K562 (cell line): ENCODE measurements at regions not wholly inside any gene's neighbourhood (a gene's known extent, or its start where the extent isn't known, plus 50 kb on each side); places are given as distances from the start of the nearest gene placed in this dataset.

Experiments
- ATAC-seq: fragments of 200-7000 bp; cut with Tn5 transposase; 3 replicates; pipeline ENCODE4 v1.9.1; 2020; ENCODE audit warnings: moderate library complexity
- BruUV-seq: library from RNA; stranded (reverse); fragments of 400-500 nt; replicated peaks from 2 replicates; lab custom pipeline; 2021; lab: Mats Ljungman, UMichigan
- CTCF ChIA-PET: fragments of 300-600 bp; formaldehyde crosslinking; extraction: SDS; loops from one replicate; lab custom pipeline; 2021; ENCODE audit warnings: low intra/inter-chr PET ratio; lab: Yijun Ruan, JAX
- POLR2A ChIA-PET: fragments of 300-600, 350-650 bp; sonication (Branson Sonifier 250); formaldehyde crosslinking; extraction: SDS; loops from one replicate; lab custom pipeline; 2021; ENCODE audit warnings: antibody characterized with exemption, inconsistent platforms; lab: Yijun Ruan, JAX
- DNase-seq, 4 experiments: peaks; one replicate each; pipeline versions ENCODE4 v3.0.0 to v3.0.0-alpha.2; 2011 to 2018; ENCODE audit warnings: low spot score in 3 of 4, mixed read lengths in 3 of 4; ENCODE audit errors: extremely low read depth in 1 of 4
- FAIRE-seq: peaks from 2 replicates; lab custom pipeline; 2011; peaks lifted over from hg19 to GRCh38; lab: Jason Lieb, UNC
- H2AFZ ChIP-seq: 2 replicates; pipeline ENCODE4 v1.6.0; 2011; ENCODE audit warnings: low read depth, low read length, control low read depth, inconsistent platforms
- H3K27ac ChIP-seq: fragments of 200-600 bp; 3 replicates; pipeline ENCODE4 v1.8.0; 2011; ENCODE audit warnings: low read depth, mild to moderate bottlenecking, control low read depth, inconsistent platforms, low read length, moderate library complexity, mixed read lengths; ENCODE audit errors: extremely low read depth
- H3K27me3 ChIP-seq, 2 experiments: fragments of 300-600 bp in 1 of 2; 2 replicates in 1 of 2; 3 replicates in 1 of 2; pipeline versions ENCODE4 v1.6.0 to v1.8.0; 2011; ENCODE audit warnings: inconsistent platforms in 2 of 2, low read length in 2 of 2, mild to moderate bottlenecking in 1 of 2, mixed read lengths in 1 of 2, moderate library complexity in 1 of 2; ENCODE audit not compliant: control insufficient read depth in 2 of 2, insufficient read depth in 2 of 2
- H3K36me3 ChIP-seq: fragments of 300-600 bp; 3 replicates; pipeline ENCODE4 v1.8.0; 2011; ENCODE audit warnings: mild to moderate bottlenecking, low read length, inconsistent platforms; ENCODE audit not compliant: control insufficient read depth, insufficient read depth
- H3K4me1 ChIP-seq, 2 experiments: fragments of 200-600 bp in 1 of 2; replicated peaks in 1 of 2; 2 replicates in 1 of 2; 3 replicates in 1 of 2; pipeline versions ENCODE4 v1.5.1 to v1.8.0; 2011; ENCODE audit warnings: inconsistent platforms in 2 of 2, low read length in 2 of 2, mild to moderate bottlenecking in 1 of 2, mixed read lengths in 1 of 2, moderate library complexity in 1 of 2; ENCODE audit not compliant: control insufficient read depth in 2 of 2, insufficient read depth in 2 of 2
- H3K4me2 ChIP-seq: 2 replicates; pipeline ENCODE4 v1.6.1; 2011; ENCODE audit warnings: low read length, control low read depth, inconsistent platforms, mixed read lengths; ENCODE audit not compliant: insufficient read depth
- H3K4me3 ChIP-seq: fragments of 200-600 bp; sonication (generic), shearing (Covaris generic); 2 replicates; pipeline ENCODE4 v1.5.1; 2016; ENCODE audit warnings: control low read depth, inconsistent platforms
- H3K79me2 ChIP-seq: fragments of 200-600 bp; 3 replicates; pipeline ENCODE4 v1.8.0; 2011; ENCODE audit warnings: low read length, inconsistent platforms; ENCODE audit not compliant: control insufficient read depth, insufficient read depth
- H3K9ac ChIP-seq, 2 experiments: 2 replicates each; pipeline versions ENCODE4 v1.6.0 to v1.6.1; 2011; ENCODE audit warnings: low read depth in 2 of 2, low read length in 2 of 2, control low read depth in 1 of 2, inconsistent platforms in 1 of 2, mild to moderate bottlenecking in 1 of 2, mixed read lengths in 1 of 2; ENCODE audit not compliant: insufficient read depth in 1 of 2
- H3K9me1 ChIP-seq: one replicate; pipeline ENCODE4 v1.6.0; 2011; ENCODE audit warnings: inconsistent platforms, mild to moderate bottlenecking, low read length, moderate library complexity; ENCODE audit not compliant: control insufficient read depth, insufficient read depth
- H3K9me3 ChIP-seq: replicated peaks from 2 replicates; pipeline ENCODE4 v1.5.1; 2011; ENCODE audit warnings: low read depth, low read length, inconsistent platforms; ENCODE audit not compliant: control insufficient read depth, insufficient read depth
- H4K20me1 ChIP-seq: replicated peaks from 2 replicates; pipeline ENCODE4 v1.6.1; 2011; ENCODE audit warnings: low read length, inconsistent platforms, mixed read lengths; ENCODE audit not compliant: control insufficient read depth, insufficient read depth
- BMI1 ChIP-seq: fragments of 150-350 bp; IDR thresholded peaks from 2 replicates; pipeline ENCODE4 v1.6.1; 2014; ENCODE audit warnings: low read length
- DNMT1 ChIP-seq: fragments of 450-650 bp; IDR thresholded peaks from 2 replicates; pipeline ENCODE4 v1.6.1; 2016; ENCODE audit warnings: antibody characterized with exemption, mild to moderate bottlenecking
- HOXB6 ChIP-seq: fragments of 250-450 bp; sonication (Bioruptor Pico); IDR thresholded peaks from 2 replicates; pipeline ENCODE4 v1.5.1; 2022; ENCODE audit warnings: mild to moderate bottlenecking, borderline replicate concordance
- KAT7 ChIP-seq: sonication (generic); formaldehyde crosslinking; IDR thresholded peaks from 2 replicates; pipeline ENCODE4 v1.8.0; 2022; ENCODE audit warnings: missing genetic modification reagents, mild to moderate bottlenecking, borderline replicate concordance
- RUNX1 ChIP-seq: sonication (generic); IDR thresholded peaks from 2 replicates; pipeline ENCODE4 v1.6.1; 2016; ENCODE audit warnings: antibody characterized with exemption, low read depth
- UBTF ChIP-seq, 2 experiments: IDR thresholded peaks; 2 replicates each; pipeline ENCODE4 v1.6.1; 2012; ENCODE audit warnings: improper control_type of control experiment in 2 of 2, low read depth in 2 of 2, low read length in 2 of 2, borderline replicate concordance in 1 of 2
- XRCC3 ChIP-seq: fragments of 450-650 bp; IDR thresholded peaks from 2 replicates; pipeline ENCODE4 v1.6.1; 2017; ENCODE audit warnings: mild to moderate bottlenecking, moderate library complexity
- ZBTB2 ChIP-seq: fragments of 450-650 bp; IDR thresholded peaks from 2 replicates; pipeline ENCODE4 v1.6.1; 2016; ENCODE audit warnings: antibody characterized with exemption
- ZNF408 ChIP-seq: fragments of 250-450 bp; sonication (Bioruptor Pico); IDR thresholded peaks from 2 replicates; pipeline ENCODE4 v1.4.0; 2020; ENCODE audit warnings: low read depth, mild to moderate bottlenecking, moderate library complexity
- ZNF785 ChIP-seq: fragments of 250-450 bp; sonication (Bioruptor Pico); IDR thresholded peaks from 2 replicates; pipeline ENCODE4 v1.4.0; 2020; ENCODE audit warnings: mild to moderate bottlenecking
- WGBS: fragments of 100-300 bp; shearing (Covaris generic); methylation state at CpG from one replicate; pipeline ENCODE4 v1.1.6; 2016; ENCODE audit warnings: low coverage, mixed read lengths; ENCODE audit not compliant: insufficient coverage; ENCODE audit errors: missing lambda C conversion rate; 5-methylcytosine and 5-hydroxymethylcytosine counted together
- in situ Hi-C: fragments of 300-500 bp; cut with MboI; formaldehyde crosslinking; loops from 4 replicates; pipeline ENCODE4 v1.15.0; 2018; ENCODE audit warnings: inconsistent platforms, mixed read lengths
- intact Hi-C: fragments of 100-400 bp; cut with micrococcal nuclease; formaldehyde crosslinking; loops from 2 replicates; pipeline ENCODE4 v1.14.2; 2022

DNA sequence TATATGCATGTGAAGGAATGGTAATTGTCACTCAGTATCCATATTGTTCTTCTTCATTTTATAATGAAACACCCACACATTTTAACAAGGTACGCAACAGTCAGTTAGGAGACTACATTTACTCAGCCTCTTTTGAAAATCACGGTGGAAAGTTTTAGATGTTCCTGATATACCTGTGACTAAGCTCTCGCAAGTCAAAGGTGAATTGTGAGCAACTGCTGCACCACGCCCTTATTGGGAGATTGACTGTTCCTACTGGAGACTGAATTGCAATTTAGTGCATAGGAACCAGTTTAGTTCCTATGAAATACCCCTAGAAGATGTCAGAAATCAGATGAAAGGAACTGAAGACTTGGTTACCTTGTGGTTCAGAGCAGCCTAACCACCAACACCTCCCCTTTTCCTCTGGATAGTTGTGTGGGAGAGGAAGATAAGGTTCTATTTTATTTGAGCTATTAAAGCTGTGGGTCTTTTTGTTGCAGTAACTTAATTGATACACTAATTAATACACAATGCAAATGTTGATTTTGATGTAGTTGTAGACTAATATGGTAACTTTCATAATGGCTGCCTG, 1280.5 kb upstream of the CDH2 start (continued):
- TF ChIP-seq UBTF (IDR thresholded peaks at IDR 0.05; ENCODE audit: borderline replicate concordance in 1 of 2, low read depth in 2 of 2, low read length in 2 of 2), result no peak

DNA sequence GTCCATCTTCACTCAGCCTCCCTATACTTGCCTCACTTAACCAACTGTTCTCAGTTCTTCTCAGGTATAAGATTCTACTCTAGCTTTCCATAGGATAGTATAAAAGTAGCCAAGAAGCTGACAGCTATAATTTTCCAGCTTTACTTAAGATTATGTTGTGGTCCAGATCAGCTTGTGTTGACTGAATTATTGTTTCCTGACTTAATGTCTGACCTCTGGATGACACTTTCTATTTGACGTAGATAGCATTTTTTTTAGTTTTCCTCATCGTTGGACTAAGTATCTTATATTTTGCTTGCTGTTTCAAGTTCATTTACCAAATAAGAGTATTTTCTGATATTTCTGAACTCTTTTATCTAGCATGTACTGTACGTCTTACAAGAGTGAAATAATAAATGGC, 1272.5 kb upstream of the CDH2 start:
- Histone ChIP-seq H3K9me3 (no peaks in the 10 kb centered on the region; the same call in none of the 2 replicates), H3K79me2 (no peaks in the 10 kb centered on the region), H3K4me1 (no peaks in the 10 kb centered on the region), H3K4me3 (no peak overlapping the region), H3K27me3 (no peaks in the 10 kb centered on the region), H3K4me2 (no peak overlapping the region), H3K27ac (no peak overlapping the region), H2AFZ (no peak overlapping the region), H3K9ac (no peak overlapping the region), H4K20me1 (no peaks in the 10 kb centered on the region)
- in situ Hi-C loops (loop anchor here (10.0 kb wide), 1 partner anchor 1295 kb away; no protein-coding TSS in a partner anchor), intact Hi-C loops (no loop called here)
- 0% methylated on average over 3 of the region's 3 CpGs for WGBS
- ChIA-PET CTCF (no interaction called here), POLR2A (no interaction called here)
- BruUV-seq, result no TSS peak
- no peak for FAIRE-seq
- DNase-seq, result no peak
- ATAC-seq, result no peak
- no peak for TF ChIP-seq ZNF785 (CRISPR knock-in tag)
- no peak for TF ChIP-seq BMI1
- no peak for TF ChIP-seq RUNX1
- TF ChIP-seq HOXB6 (CRISPR knock-in tag), result no peak
- no peak for TF ChIP-seq DNMT1
- no peak for TF ChIP-seq XRCC3
- no peak for TF ChIP-seq KAT7 (CRISPR knock-in tag)
- no peak for TF ChIP-seq ZBTB2
- no peak for TF ChIP-seq ZNF408
- TF ChIP-seq, all 486 proteins: peak for 0
- Histone ChIP-seq H3K9me1 (no peaks in the 10 kb centered on the region), H3K36me3 (no peaks in the 10 kb centered on the region)
